Breast epithelium (tissue), 3 donors: ENCODE measurements at regions not wholly inside any gene's neighbourhood (a gene's known extent, or its start where the extent isn't known, plus 50 kb on each side); places are given as distances from the start of the nearest gene placed in this dataset.

Source experiments
- POLR2A ChIP-seq: fragments of 450-650 bp; IDR thresholded peaks from one replicate; pipeline ENCODE4 v1.6.1; 2016; ENCODE audit warnings: antibody characterized with exemption, mild to moderate bottlenecking, moderate library complexity
- POLR2AphosphoS5 ChIP-seq, 3 donors: sonication (generic); formaldehyde crosslinking; IDR thresholded peaks; one replicate each; pipeline ENCODE4 v1.6.1; 2017; ENCODE audit warnings: antibody characterized with exemption in 3 of 3
- TF ChIP-seq, protein P1 (sequence below), 3 donors: fragments of 450-650 bp; IDR thresholded peaks; one replicate each; pipeline ENCODE4 v1.5.1; 2016 to 2017; ENCODE audit warnings: antibody characterized with exemption in 3 of 3, mild to moderate bottlenecking in 3 of 3, moderate library complexity in 3 of 3

GRCh38 chr12:127900386-127900785 lies 366.6 kb upstream of the TMEM132C start:
- TF ChIP-seq POLR2AphosphoS5 (IDR thresholded peaks at IDR 0.05) (no peak), POLR2A (no peak)
- TF ChIP-seq, protein P1, sequence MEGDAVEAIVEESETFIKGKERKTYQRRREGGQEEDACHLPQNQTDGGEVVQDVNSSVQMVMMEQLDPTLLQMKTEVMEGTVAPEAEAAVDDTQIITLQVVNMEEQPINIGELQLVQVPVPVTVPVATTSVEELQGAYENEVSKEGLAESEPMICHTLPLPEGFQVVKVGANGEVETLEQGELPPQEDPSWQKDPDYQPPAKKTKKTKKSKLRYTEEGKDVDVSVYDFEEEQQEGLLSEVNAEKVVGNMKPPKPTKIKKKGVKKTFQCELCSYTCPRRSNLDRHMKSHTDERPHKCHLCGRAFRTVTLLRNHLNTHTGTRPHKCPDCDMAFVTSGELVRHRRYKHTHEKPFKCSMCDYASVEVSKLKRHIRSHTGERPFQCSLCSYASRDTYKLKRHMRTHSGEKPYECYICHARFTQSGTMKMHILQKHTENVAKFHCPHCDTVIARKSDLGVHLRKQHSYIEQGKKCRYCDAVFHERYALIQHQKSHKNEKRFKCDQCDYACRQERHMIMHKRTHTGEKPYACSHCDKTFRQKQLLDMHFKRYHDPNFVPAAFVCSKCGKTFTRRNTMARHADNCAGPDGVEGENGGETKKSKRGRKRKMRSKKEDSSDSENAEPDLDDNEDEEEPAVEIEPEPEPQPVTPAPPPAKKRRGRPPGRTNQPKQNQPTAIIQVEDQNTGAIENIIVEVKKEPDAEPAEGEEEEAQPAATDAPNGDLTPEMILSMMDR (IDR thresholded peaks at IDR 0.05): no peak
